ENCODE measurements at regions not wholly inside any gene's neighbourhood (a gene's known extent, or its start where the extent isn't known, plus 50 kb on each side); places are given as distances from the start of the nearest gene placed in this dataset.

DNA sequence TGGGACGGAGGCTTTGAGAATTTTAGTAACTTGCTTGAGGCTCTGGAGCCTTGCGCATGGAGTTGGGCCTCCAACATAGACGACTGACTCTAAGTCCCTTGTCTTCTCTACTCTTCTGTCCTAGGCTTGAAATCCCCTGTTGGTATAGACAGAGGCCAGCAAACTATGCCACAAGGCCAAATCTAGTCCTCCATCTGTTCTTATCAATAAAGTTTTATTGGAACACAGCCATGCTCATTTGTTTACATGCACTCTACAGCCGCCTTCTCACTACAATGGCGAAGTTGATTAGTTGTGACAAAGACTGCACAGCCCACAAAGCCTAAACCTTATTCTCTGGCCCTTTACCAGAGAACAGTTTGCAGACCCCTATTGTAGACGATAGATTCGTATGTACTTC lies 174.1 kb upstream of the ZFP64 start (continued):
- TF ChIP-seq, protein P1, sequence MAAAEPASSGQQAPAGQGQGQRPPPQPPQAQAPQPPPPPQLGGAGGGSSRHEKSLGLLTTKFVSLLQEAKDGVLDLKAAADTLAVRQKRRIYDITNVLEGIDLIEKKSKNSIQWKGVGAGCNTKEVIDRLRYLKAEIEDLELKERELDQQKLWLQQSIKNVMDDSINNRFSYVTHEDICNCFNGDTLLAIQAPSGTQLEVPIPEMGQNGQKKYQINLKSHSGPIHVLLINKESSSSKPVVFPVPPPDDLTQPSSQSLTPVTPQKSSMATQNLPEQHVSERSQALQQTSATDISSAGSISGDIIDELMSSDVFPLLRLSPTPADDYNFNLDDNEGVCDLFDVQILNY (CRISPR knock-in tag; IDR thresholded peaks at IDR 0.05), result no peak
- TF ChIP-seq ZNF416 (CRISPR knock-in tag; IDR thresholded peaks at IDR 0.05), result no peak
- TF ChIP-seq, protein P2, sequence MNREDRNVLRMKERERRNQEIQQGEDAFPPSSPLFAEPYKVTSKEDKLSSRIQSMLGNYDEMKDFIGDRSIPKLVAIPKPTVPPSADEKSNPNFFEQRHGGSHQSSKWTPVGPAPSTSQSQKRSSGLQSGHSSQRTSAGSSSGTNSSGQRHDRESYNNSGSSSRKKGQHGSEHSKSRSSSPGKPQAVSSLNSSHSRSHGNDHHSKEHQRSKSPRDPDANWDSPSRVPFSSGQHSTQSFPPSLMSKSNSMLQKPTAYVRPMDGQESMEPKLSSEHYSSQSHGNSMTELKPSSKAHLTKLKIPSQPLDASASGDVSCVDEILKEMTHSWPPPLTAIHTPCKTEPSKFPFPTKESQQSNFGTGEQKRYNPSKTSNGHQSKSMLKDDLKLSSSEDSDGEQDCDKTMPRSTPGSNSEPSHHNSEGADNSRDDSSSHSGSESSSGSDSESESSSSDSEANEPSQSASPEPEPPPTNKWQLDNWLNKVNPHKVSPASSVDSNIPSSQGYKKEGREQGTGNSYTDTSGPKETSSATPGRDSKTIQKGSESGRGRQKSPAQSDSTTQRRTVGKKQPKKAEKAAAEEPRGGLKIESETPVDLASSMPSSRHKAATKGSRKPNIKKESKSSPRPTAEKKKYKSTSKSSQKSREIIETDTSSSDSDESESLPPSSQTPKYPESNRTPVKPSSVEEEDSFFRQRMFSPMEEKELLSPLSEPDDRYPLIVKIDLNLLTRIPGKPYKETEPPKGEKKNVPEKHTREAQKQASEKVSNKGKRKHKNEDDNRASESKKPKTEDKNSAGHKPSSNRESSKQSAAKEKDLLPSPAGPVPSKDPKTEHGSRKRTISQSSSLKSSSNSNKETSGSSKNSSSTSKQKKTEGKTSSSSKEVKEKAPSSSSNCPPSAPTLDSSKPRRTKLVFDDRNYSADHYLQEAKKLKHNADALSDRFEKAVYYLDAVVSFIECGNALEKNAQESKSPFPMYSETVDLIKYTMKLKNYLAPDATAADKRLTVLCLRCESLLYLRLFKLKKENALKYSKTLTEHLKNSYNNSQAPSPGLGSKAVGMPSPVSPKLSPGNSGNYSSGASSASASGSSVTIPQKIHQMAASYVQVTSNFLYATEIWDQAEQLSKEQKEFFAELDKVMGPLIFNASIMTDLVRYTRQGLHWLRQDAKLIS (CRISPR knock-in tag; IDR thresholded peaks at IDR 0.05; ENCODE audit: borderline replicate concordance), result no peak
- TF ChIP-seq, protein P3, sequence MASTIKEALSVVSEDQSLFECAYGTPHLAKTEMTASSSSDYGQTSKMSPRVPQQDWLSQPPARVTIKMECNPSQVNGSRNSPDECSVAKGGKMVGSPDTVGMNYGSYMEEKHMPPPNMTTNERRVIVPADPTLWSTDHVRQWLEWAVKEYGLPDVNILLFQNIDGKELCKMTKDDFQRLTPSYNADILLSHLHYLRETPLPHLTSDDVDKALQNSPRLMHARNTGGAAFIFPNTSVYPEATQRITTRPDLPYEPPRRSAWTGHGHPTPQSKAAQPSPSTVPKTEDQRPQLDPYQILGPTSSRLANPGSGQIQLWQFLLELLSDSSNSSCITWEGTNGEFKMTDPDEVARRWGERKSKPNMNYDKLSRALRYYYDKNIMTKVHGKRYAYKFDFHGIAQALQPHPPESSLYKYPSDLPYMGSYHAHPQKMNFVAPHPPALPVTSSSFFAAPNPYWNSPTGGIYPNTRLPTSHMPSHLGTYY (CRISPR knock-in tag; IDR thresholded peaks at IDR 0.05), result no peak
- no peak for TF ChIP-seq EMX1 (CRISPR knock-in tag; IDR thresholded peaks at IDR 0.05)
- no peak for TF ChIP-seq ATF1 (CRISPR knock-in tag; IDR thresholded peaks at IDR 0.05)
- no peak for TF ChIP-seq OVOL2 (CRISPR knock-in tag; IDR thresholded peaks at IDR 0.05; ENCODE audit: borderline replicate concordance)
- TF ChIP-seq ZNF317 (CRISPR knock-in tag; IDR thresholded peaks at IDR 0.05; ENCODE audit: borderline replicate concordance, low read depth), result no peak
- no peak for TF ChIP-seq ZBTB21 (CRISPR knock-in tag; IDR thresholded peaks at IDR 0.05; ENCODE audit: borderline replicate concordance)

DNA sequence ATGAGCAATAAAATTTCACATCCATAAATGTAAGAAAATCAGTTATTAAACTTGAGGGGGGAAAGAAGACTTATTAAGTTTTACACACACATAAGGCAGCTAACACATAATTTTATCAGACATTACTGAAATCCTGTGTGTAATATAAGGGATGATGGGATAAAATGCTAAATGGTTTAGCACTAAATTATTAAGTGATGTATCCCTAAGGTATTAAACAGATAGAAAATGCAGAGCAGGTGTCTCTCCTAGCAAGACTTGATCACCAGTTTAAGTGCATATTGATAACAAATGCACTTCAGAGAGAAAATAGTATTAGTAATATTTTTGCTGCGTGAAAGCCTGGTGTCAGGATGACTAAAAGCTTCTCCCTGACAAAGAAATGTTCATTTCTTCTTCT lies 172.8 kb upstream of the ZFP64 start:
- H3K9me3 Mint-ChIP-seq, result no peaks in the 10 kb centered on the region
- H3K4me1 Mint-ChIP-seq, result no peaks in the 10 kb centered on the region
- ChIA-PET CTCF (no interaction called here), POLR2A (no interaction called here)
- no peaks in the 10 kb centered on the region for H3K27me3 Mint-ChIP-seq (ENCODE audit: low read depth)
- no peak overlapping the region for H3K4me3 Mint-ChIP-seq
- DNase-seq (ENCODE audit: low spot score) (no peak), ATAC-seq (no peak)
- H3K27ac Mint-ChIP-seq, result no peak overlapping the region
- no peaks in the 10 kb centered on the region for H3K36me3 Mint-ChIP-seq
- TF ChIP-seq, protein P4, sequence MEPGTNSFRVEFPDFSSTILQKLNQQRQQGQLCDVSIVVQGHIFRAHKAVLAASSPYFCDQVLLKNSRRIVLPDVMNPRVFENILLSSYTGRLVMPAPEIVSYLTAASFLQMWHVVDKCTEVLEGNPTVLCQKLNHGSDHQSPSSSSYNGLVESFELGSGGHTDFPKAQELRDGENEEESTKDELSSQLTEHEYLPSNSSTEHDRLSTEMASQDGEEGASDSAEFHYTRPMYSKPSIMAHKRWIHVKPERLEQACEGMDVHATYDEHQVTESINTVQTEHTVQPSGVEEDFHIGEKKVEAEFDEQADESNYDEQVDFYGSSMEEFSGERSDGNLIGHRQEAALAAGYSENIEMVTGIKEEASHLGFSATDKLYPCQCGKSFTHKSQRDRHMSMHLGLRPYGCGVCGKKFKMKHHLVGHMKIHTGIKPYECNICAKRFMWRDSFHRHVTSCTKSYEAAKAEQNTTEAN (CRISPR knock-in tag; IDR thresholded peaks at IDR 0.05), result no peak
- TF ChIP-seq ATF1 (CRISPR knock-in tag; IDR thresholded peaks at IDR 0.05), result no peak
- no peak for TF ChIP-seq JAZF1 (CRISPR knock-in tag; IDR thresholded peaks at IDR 0.05)
- TF ChIP-seq ZNF416 (CRISPR knock-in tag; IDR thresholded peaks at IDR 0.05), result no peak
- TF ChIP-seq, protein P5, sequence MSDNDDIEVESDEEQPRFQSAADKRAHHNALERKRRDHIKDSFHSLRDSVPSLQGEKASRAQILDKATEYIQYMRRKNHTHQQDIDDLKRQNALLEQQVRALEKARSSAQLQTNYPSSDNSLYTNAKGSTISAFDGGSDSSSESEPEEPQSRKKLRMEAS (CRISPR knock-in tag; IDR thresholded peaks at IDR 0.05), result no peak
- TF ChIP-seq TEAD4 (CRISPR knock-in tag; IDR thresholded peaks at IDR 0.05), result no peak
- TF ChIP-seq ZNF317 (CRISPR knock-in tag; IDR thresholded peaks at IDR 0.05; ENCODE audit: borderline replicate concordance, low read depth), result no peak
- TF ChIP-seq ETV6 (CRISPR knock-in tag; IDR thresholded peaks at IDR 0.05), result no peak
- TF ChIP-seq GABPB1 (CRISPR knock-in tag; IDR thresholded peaks at IDR 0.05), result no peak
- TF ChIP-seq, protein P6, sequence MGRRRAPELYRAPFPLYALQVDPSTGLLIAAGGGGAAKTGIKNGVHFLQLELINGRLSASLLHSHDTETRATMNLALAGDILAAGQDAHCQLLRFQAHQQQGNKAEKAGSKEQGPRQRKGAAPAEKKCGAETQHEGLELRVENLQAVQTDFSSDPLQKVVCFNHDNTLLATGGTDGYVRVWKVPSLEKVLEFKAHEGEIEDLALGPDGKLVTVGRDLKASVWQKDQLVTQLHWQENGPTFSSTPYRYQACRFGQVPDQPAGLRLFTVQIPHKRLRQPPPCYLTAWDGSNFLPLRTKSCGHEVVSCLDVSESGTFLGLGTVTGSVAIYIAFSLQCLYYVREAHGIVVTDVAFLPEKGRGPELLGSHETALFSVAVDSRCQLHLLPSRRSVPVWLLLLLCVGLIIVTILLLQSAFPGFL (CRISPR knock-in tag; IDR thresholded peaks at IDR 0.05; ENCODE audit: borderline replicate concordance), result no peak
- TF ChIP-seq FOXK1 (CRISPR knock-in tag; IDR thresholded peaks at IDR 0.05), result no peak
- TF ChIP-seq OVOL2 (CRISPR knock-in tag; IDR thresholded peaks at IDR 0.05; ENCODE audit: borderline replicate concordance), result no peak
- no peak for TF ChIP-seq HMGA2 (CRISPR knock-in tag; IDR thresholded peaks at IDR 0.05)

Measured in WTC11 (cell line).